Endothelial cell (in vitro differentiated cells): ENCODE measurements at regions not wholly inside any gene's neighbourhood (a gene's known extent, or its start where the extent isn't known, plus 50 kb on each side); places are given as distances from the start of the nearest gene placed in this dataset.

ENCODE experiments used
- DNase-seq: peaks from one replicate; pipeline ENCODE4 v3.0.0; 2021; ENCODE audit warnings: low spot score
- H3K27ac Mint-ChIP-seq: one replicate; pipeline ENCODE4 v1.8.0; 2021; ENCODE audit warnings: mixed read lengths, inconsistent platforms; ENCODE audit not compliant: unreplicated experiment
- H3K27me3 Mint-ChIP-seq: one replicate; pipeline ENCODE4 v1.8.0; 2021; ENCODE audit warnings: mild to moderate bottlenecking, moderate library complexity, mixed read lengths, inconsistent platforms; ENCODE audit not compliant: unreplicated experiment
- H3K36me3 Mint-ChIP-seq: one replicate; pipeline ENCODE4 v1.8.0; 2021; ENCODE audit warnings: mild to moderate bottlenecking, low read depth, mixed read lengths, inconsistent platforms; ENCODE audit not compliant: unreplicated experiment
- H3K4me1 Mint-ChIP-seq: one replicate; pipeline ENCODE4 v1.8.0; 2021; ENCODE audit warnings: mild to moderate bottlenecking, mixed read lengths, inconsistent platforms; ENCODE audit not compliant: unreplicated experiment
- H3K4me3 Mint-ChIP-seq: one replicate; pipeline ENCODE4 v1.8.0; 2021; ENCODE audit warnings: mild to moderate bottlenecking, mixed read lengths, inconsistent platforms; ENCODE audit not compliant: unreplicated experiment
- H3K9me3 Mint-ChIP-seq: one replicate; pipeline ENCODE4 v1.8.0; 2021; ENCODE audit warnings: mixed read lengths, inconsistent platforms; ENCODE audit not compliant: unreplicated experiment
- TF ChIP-seq, protein P1 (sequence below): fragments of 200-600 bp; sonication (generic); IDR thresholded peaks from one replicate; pipeline ENCODE4 v1.5.0; 2021; ENCODE audit warnings: antibody characterized with exemption; ENCODE audit not compliant: unreplicated experiment

DNA sequence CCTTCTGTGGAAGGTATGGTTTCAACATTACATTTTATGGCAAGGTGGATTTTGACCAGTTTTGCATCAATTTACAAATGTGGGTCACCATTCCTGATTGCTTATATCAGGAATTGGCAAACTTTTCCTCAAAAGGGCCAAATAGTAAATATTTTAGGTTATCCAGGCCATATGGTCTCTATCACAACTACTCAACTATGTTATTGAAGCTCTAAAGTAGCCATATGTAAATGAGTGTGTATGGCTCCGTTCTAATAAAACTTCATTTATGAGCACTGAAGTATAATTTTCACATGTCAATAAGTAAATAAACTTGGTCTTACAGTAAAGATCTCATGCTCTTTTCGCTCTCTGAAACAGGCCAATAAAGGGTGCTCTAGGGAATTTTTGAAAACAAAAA lies 362.7 kb upstream of the SASH1 start:
- no peaks in the 10 kb centered on the region for H3K36me3 Mint-ChIP-seq

DNA sequence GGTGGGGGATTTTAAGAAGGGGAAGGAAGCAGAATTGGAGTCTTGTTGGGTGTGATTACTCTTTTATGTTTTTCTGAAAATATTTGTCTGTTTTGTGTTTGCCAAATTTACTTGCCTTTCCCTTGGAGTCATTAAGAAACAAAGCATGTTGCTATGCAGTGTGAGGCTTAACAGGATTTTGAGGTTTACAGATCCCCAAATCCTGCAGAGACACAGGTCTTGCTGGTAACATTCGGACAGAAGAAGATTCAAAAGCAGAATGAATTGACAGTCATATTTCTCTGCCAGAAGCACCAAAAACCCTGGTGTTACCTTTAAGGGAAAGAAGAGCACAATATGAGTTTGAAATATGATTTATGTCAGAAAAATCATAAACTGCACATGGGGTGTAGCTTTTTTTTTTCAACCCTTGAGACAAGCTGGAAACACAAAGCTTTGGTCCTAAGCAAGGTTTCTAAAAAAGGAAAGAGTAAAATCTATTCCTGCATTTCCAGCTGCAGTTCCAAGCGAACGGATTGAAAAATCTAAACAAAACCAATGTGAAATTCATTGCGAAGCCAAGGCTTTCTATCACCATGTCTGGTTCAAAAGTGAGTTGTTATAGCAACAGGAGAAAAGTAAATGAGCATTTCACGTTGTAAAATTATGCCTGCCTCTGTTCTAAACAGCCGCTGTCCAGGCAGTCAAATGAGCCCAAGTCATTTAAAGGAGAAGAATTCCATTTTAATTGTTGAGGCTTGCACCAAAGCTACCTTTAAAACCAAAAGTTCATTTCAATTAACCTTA lies 358.9 kb upstream of the SASH1 start:
- DNase-seq: no peak
- no peaks in the 10 kb centered on the region for H3K9me3 Mint-ChIP-seq
- H3K36me3 Mint-ChIP-seq: no peaks in the 10 kb centered on the region
- no peak overlapping the region for H3K27ac Mint-ChIP-seq
- TF ChIP-seq, protein P1, sequence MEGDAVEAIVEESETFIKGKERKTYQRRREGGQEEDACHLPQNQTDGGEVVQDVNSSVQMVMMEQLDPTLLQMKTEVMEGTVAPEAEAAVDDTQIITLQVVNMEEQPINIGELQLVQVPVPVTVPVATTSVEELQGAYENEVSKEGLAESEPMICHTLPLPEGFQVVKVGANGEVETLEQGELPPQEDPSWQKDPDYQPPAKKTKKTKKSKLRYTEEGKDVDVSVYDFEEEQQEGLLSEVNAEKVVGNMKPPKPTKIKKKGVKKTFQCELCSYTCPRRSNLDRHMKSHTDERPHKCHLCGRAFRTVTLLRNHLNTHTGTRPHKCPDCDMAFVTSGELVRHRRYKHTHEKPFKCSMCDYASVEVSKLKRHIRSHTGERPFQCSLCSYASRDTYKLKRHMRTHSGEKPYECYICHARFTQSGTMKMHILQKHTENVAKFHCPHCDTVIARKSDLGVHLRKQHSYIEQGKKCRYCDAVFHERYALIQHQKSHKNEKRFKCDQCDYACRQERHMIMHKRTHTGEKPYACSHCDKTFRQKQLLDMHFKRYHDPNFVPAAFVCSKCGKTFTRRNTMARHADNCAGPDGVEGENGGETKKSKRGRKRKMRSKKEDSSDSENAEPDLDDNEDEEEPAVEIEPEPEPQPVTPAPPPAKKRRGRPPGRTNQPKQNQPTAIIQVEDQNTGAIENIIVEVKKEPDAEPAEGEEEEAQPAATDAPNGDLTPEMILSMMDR: no peak
- H3K27me3 Mint-ChIP-seq: no peaks in the 10 kb centered on the region
- no peak overlapping the region for H3K4me3 Mint-ChIP-seq
- no peaks in the 10 kb centered on the region for H3K4me1 Mint-ChIP-seq

More for the DNA sequence above, 362.7 kb upstream of the SASH1 start:
- no peaks in the 10 kb centered on the region for H3K4me1 Mint-ChIP-seq
- TF ChIP-seq, protein P1: no peak
- no peaks in the 10 kb centered on the region for H3K27me3 Mint-ChIP-seq
- DNase-seq: no peak
- no peaks in the 10 kb centered on the region for H3K9me3 Mint-ChIP-seq
- H3K4me3 Mint-ChIP-seq: no peak overlapping the region
- no peak overlapping the region for H3K27ac Mint-ChIP-seq

DNA sequence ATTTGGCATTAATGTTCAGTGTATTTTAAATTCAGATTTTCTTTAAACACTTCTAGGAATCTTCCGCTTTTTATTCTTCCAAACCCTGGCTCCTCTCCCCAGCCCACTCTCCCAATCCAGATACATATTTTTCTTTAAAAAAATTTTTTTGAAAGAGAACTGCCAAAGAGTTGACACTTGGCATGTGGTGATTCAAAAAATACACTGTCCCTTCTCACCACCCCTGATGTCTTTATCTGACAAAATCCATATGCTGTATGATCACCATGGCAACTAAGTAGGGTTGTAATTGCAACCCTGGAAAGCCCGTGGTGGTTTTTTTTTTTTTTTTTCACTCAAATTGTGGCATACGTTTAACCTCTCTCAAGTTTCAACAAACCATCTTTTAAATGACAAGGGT lies 355.8 kb upstream of the SASH1 start:
- no peak for DNase-seq
- H3K9me3 Mint-ChIP-seq: no peaks in the 10 kb centered on the region
- peaks cover 3% of the 10 kb centered on the region for H3K4me1 Mint-ChIP-seq
- TF ChIP-seq, protein P1: no peak
- H3K4me3 Mint-ChIP-seq: no peak overlapping the region
- H3K27ac Mint-ChIP-seq: no peak overlapping the region
- no peaks in the 10 kb centered on the region for H3K36me3 Mint-ChIP-seq
- H3K27me3 Mint-ChIP-seq: no peaks in the 10 kb centered on the region

DNA sequence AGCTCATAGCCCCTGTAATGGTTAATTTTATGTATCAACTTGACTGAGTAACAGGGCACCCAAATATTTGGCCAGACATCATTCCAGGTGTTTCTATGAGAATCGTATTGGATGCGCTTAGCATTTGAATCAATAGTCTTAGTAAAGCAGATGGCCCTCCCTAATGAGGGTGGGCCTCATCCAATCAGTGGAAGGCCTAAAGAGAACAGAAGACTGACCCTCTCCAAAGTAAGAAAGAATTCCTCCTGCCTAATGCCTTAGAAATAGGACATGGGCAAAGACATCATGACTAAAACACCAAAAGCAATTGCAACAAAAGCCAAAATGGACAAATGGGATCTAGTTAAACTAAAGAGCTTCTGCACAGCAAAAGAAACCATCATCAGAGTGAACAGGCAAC lies 352.5 kb upstream of the SASH1 start:
- TF ChIP-seq, protein P1: no peak
- Mint-ChIP-seq H3K27ac (no peak overlapping the region), H3K4me1 (peaks cover 3% of the 10 kb centered on the region), H3K27me3 (no peaks in the 10 kb centered on the region), H3K36me3 (no peaks in the 10 kb centered on the region), H3K4me3 (no peak overlapping the region), H3K9me3 (no peaks in the 10 kb centered on the region)
- no peak for DNase-seq

DNA sequence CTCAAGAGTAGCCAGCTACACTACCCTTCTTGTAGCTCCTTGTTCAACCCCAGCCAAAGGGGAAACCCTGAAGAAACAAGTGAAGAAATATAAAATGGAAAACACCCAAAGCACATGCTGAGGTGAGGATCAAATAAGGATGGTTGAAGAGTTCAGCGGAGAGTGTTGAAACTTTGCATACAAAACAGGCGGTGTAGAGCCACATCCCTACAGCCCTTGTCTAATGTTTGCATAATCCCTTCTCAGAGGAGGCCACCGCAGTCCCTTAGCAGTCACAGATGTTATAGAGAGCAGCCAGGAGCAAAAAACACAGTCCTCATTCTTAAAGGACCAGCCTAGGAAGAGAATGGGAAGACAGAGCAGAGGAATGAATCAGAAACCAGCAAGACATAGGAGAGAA lies 350.7 kb upstream of the SASH1 start:
- DNase-seq: no peak
- Mint-ChIP-seq H3K4me1 (peaks cover 3% of the 10 kb centered on the region), H3K4me3 (no peak overlapping the region), H3K27ac (no peak overlapping the region), H3K27me3 (no peaks in the 10 kb centered on the region), H3K36me3 (no peaks in the 10 kb centered on the region), H3K9me3 (no peaks in the 10 kb centered on the region)
- TF ChIP-seq, protein P1: no peak
